ENCODE measurements at regions not wholly inside any gene's neighbourhood (a gene's known extent, or its start where the extent isn't known, plus 50 kb on each side); places are given as distances from the start of the nearest gene placed in this dataset.

- no peaks in the 10 kb centered on the region for H3K27me3 ChIP-seq (ENCODE audit: control insufficient read depth, insufficient read depth, low read length)
- no peak overlapping the region for H3K4me2 ChIP-seq (ENCODE audit: extremely low read depth, insufficient read depth, low read length)
- H3K4me3 ChIP-seq (replicated peaks in 1 of 4; ENCODE audit: control extremely low read depth in 1 of 4, insufficient read depth in 1 of 4, low read depth in 3 of 4, low read length in 4 of 4) = no peak overlapping the region
- no peak overlapping the region for H2AFZ ChIP-seq (ENCODE audit: low read length)
- no peaks in the 10 kb centered on the region for H3K4me1 ChIP-seq (ENCODE audit: control insufficient read depth, extremely low read depth, insufficient read depth, low read length)
- no peaks in the 10 kb centered on the region for H4K20me1 ChIP-seq (ENCODE audit: control insufficient read depth, extremely low read depth, insufficient read depth, low read length)
- no peaks in the 10 kb centered on the region for H3K9me3 ChIP-seq (ENCODE audit: control insufficient read depth, insufficient read depth, low read depth, low read length)
- no peak overlapping the region for H3K27ac ChIP-seq (ENCODE audit: insufficient read depth, low read length)
- no peaks in the 10 kb centered on the region for H3K79me2 ChIP-seq (ENCODE audit: control insufficient read depth, insufficient read depth, low read length)
- H3K36me3 ChIP-seq (ENCODE audit: control insufficient read depth, insufficient read depth, low read length) = no peaks in the 10 kb centered on the region
- DNase-seq (ENCODE audit: low read depth in 2 of 2) = no peak
- no peak overlapping the region for H3K9ac ChIP-seq (ENCODE audit: insufficient read depth, low read length)
- TF ChIP-seq CTCF (conservative IDR thresholded peaks at IDR 0.05 in 1 of 2, IDR thresholded peaks at IDR 0.05 in 1 of 2; ENCODE audit: low read depth in 1 of 2, low read length in 2 of 2) (no peak), EZH2 (IDR thresholded peaks at IDR 0.05; ENCODE audit: low read length, missing control alignments) (no peak)
Measured at GRCh38 chr1:5725406-5725805, 266.8 kb downstream of the NPHP4 start.

GRCh38 chr1:5724847-5725246 is 267.4 kb downstream of the NPHP4 start:
- no peaks in the 10 kb centered on the region for H4K20me1 ChIP-seq (ENCODE audit: control insufficient read depth, extremely low read depth, insufficient read depth, low read length)
- H3K9me3 ChIP-seq (ENCODE audit: control insufficient read depth, insufficient read depth, low read depth, low read length) = no peaks in the 10 kb centered on the region
- no peaks in the 10 kb centered on the region for H3K79me2 ChIP-seq (ENCODE audit: control insufficient read depth, insufficient read depth, low read length)
- H3K4me2 ChIP-seq (ENCODE audit: extremely low read depth, insufficient read depth, low read length) = no peak overlapping the region
- TF ChIP-seq CTCF (conservative IDR thresholded peaks at IDR 0.05 in 1 of 2, IDR thresholded peaks at IDR 0.05 in 1 of 2; ENCODE audit: low read depth in 1 of 2, low read length in 2 of 2) = no peak
- TF ChIP-seq EZH2 (IDR thresholded peaks at IDR 0.05; ENCODE audit: low read length, missing control alignments) = no peak
- H3K4me3 ChIP-seq (replicated peaks in 1 of 4; ENCODE audit: control extremely low read depth in 1 of 4, insufficient read depth in 1 of 4, low read depth in 3 of 4, low read length in 4 of 4) = no peak overlapping the region
- H3K4me1 ChIP-seq (ENCODE audit: control insufficient read depth, extremely low read depth, insufficient read depth, low read length) = no peaks in the 10 kb centered on the region
- H2AFZ ChIP-seq (ENCODE audit: low read length) = no peak overlapping the region
- H3K36me3 ChIP-seq (ENCODE audit: control insufficient read depth, insufficient read depth, low read length) = no peaks in the 10 kb centered on the region
- H3K27ac ChIP-seq (ENCODE audit: insufficient read depth, low read length) = no peak overlapping the region
- no peak for DNase-seq (ENCODE audit: low read depth in 2 of 2)
- H3K27me3 ChIP-seq (ENCODE audit: control insufficient read depth, insufficient read depth, low read length) = no peaks in the 10 kb centered on the region
- H3K9ac ChIP-seq (ENCODE audit: insufficient read depth, low read length) = no peak overlapping the region

DNA sequence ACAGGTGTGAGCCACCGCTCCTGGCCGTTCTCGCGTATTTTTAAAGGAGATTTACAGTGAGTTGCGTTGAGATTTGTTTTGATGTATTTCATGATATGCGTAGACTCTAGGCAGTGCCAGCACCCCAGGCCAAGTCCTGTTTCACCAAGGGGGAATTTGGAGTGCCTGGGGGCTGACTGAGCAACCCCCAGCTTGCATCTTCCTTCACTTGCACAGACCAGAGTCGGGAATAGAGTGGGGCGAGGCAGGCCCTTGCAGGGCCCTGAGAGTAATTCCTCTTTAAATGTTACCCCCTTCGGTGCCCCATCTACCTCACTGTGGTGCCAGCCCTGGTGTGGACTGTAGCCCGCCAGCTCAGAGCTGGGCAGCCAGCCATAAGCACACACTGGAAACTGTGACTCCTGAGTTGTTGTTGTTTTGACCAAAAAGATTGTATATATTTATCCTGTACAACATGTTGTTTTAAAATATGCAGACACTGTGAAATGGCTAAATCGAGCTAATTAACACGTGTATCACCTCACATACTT is 269.5 kb downstream of the NPHP4 start:
- Histone ChIP-seq H3K79me2 (ENCODE audit: control insufficient read depth, insufficient read depth, low read length) (no peaks in the 10 kb centered on the region), H3K36me3 (ENCODE audit: control insufficient read depth, insufficient read depth, low read length) (no peaks in the 10 kb centered on the region), H2AFZ (ENCODE audit: low read length) (no peak overlapping the region), H3K4me1 (ENCODE audit: control insufficient read depth, extremely low read depth, insufficient read depth, low read length) (no peaks in the 10 kb centered on the region), H3K27me3 (ENCODE audit: control insufficient read depth, insufficient read depth, low read length) (no peaks in the 10 kb centered on the region), H3K4me2 (ENCODE audit: extremely low read depth, insufficient read depth, low read length) (no peak overlapping the region), H3K4me3 (replicated peaks in 1 of 4; ENCODE audit: control extremely low read depth in 1 of 4, insufficient read depth in 1 of 4, low read depth in 3 of 4, low read length in 4 of 4) (no peak overlapping the region), H3K27ac (ENCODE audit: insufficient read depth, low read length) (no peak overlapping the region), H4K20me1 (ENCODE audit: control insufficient read depth, extremely low read depth, insufficient read depth, low read length) (no peaks in the 10 kb centered on the region), H3K9me3 (ENCODE audit: control insufficient read depth, insufficient read depth, low read depth, low read length) (no peaks in the 10 kb centered on the region), H3K9ac (ENCODE audit: insufficient read depth, low read length) (no peak overlapping the region)
- no peak for TF ChIP-seq CTCF (conservative IDR thresholded peaks at IDR 0.05 in 1 of 2, IDR thresholded peaks at IDR 0.05 in 1 of 2; ENCODE audit: low read depth in 1 of 2, low read length in 2 of 2)
- no peak for TF ChIP-seq EZH2 (IDR thresholded peaks at IDR 0.05; ENCODE audit: low read length, missing control alignments)
- no peak for DNase-seq (ENCODE audit: low read depth in 2 of 2)

Measured in fibroblast of lung (primary cell).